C4-2B (cell line): ENCODE measurements at regions not wholly inside any gene's neighbourhood (a gene's known extent, or its start where the extent isn't known, plus 50 kb on each side); places are given as distances from the start of the nearest gene placed in this dataset.

Experiments used
- ZFX ChIP-seq: fragments of 450-650 bp; IDR thresholded peaks from 2 replicates; pipeline ENCODE4 v1.6.1; 2017
- TF ChIP-seq, protein P1 (sequence below): fragments of 450-650 bp; conservative IDR thresholded peaks from 2 replicates; pipeline ENCODE4 v1.5.1; 2017; ENCODE audit warnings: mild to moderate bottlenecking

DNA sequence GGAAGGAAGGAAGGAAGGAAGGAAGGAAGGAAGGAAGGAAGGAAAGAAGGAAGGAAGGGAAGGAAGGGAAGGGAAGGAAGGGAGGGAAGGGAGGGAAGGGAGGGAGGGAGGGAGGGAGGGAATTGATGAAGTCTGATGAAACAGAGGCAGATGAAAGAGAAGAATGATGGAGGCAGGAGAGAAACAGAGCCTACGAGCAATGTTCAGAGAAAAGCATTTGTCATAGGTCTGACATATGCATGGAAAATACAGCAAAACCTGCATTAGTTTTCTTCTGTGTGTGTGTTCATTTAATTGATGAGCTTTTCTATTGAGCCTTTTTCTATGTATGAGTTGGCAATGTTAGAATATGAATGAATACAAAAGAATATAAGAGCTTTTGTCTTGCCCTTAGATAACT lies 343.4 kb downstream of the GXYLT1 start:
- TF ChIP-seq, protein P1, sequence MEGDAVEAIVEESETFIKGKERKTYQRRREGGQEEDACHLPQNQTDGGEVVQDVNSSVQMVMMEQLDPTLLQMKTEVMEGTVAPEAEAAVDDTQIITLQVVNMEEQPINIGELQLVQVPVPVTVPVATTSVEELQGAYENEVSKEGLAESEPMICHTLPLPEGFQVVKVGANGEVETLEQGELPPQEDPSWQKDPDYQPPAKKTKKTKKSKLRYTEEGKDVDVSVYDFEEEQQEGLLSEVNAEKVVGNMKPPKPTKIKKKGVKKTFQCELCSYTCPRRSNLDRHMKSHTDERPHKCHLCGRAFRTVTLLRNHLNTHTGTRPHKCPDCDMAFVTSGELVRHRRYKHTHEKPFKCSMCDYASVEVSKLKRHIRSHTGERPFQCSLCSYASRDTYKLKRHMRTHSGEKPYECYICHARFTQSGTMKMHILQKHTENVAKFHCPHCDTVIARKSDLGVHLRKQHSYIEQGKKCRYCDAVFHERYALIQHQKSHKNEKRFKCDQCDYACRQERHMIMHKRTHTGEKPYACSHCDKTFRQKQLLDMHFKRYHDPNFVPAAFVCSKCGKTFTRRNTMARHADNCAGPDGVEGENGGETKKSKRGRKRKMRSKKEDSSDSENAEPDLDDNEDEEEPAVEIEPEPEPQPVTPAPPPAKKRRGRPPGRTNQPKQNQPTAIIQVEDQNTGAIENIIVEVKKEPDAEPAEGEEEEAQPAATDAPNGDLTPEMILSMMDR: no peak
- no peak for TF ChIP-seq ZFX
